ENCODE measurements at regions not wholly inside any gene's neighbourhood (a gene's known extent, or its start where the extent isn't known, plus 50 kb on each side); places are given as distances from the start of the nearest gene placed in this dataset.

DNA sequence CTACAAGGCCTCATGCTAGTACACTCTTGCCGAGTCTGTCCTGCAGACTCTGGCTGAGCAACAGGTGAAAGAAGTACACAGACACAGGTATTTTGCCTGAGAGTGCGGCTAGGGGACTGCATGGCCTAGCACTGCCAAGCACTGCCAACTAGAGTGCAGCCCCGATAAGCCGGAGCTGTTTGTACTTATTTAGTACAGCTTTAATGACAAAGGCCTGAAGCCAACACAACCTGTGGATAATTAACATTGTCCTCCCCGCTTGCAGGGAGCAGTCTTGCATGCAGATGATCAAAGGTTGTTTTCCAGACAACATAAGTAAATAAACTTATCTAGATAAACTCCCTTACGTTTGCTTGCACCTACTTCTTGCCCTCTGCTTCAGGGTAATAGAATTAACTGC, 63.7 kb upstream of the MMADHC start:
- TF ChIP-seq, protein P1, sequence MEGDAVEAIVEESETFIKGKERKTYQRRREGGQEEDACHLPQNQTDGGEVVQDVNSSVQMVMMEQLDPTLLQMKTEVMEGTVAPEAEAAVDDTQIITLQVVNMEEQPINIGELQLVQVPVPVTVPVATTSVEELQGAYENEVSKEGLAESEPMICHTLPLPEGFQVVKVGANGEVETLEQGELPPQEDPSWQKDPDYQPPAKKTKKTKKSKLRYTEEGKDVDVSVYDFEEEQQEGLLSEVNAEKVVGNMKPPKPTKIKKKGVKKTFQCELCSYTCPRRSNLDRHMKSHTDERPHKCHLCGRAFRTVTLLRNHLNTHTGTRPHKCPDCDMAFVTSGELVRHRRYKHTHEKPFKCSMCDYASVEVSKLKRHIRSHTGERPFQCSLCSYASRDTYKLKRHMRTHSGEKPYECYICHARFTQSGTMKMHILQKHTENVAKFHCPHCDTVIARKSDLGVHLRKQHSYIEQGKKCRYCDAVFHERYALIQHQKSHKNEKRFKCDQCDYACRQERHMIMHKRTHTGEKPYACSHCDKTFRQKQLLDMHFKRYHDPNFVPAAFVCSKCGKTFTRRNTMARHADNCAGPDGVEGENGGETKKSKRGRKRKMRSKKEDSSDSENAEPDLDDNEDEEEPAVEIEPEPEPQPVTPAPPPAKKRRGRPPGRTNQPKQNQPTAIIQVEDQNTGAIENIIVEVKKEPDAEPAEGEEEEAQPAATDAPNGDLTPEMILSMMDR (conservative IDR thresholded peaks at IDR 0.05; ENCODE audit: low read length), result no peak
- TF ChIP-seq EZH2phosphoT487 (IDR thresholded peaks at IDR 0.05; ENCODE audit: borderline replicate concordance), result no peak
- no peaks in the 10 kb centered on the region for H3K4me1 ChIP-seq (ENCODE audit: insufficient read depth, low read length, poor library complexity, severe bottlenecking)
- H3K4me3 ChIP-seq (ENCODE audit: low read length, poor library complexity, severe bottlenecking), result no peak overlapping the region

DNA sequence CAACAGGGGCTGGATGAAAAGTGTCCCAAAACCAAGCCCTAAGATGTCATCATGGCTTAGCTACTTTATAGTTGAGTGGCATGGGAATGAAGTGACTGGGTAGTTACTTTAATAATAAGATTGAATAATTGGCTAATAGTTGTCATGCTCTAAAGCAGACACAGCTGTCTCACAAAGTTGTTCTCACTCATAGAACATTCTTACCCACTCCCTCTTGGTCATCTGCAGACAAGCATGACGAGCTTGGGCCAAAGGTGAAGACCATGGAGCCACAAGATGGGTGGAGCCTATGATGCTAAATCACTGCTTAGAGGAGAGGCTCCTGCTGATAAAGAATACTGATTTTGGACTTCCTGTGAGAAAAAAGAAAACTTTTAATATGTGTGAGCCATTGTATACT, 62.4 kb upstream of the MMADHC start:
- no peak overlapping the region for H3K4me2 ChIP-seq (ENCODE audit: low read depth, low read length, poor library complexity, severe bottlenecking)
- H3K9me2 ChIP-seq (replicated peaks; ENCODE audit: low read depth, low read length), result no peaks in the 10 kb centered on the region
- H3K9me3 ChIP-seq (ENCODE audit: insufficient read depth, low read depth, low read length), result no peaks in the 10 kb centered on the region
- no peaks in the 10 kb centered on the region for H4K20me1 ChIP-seq (ENCODE audit: insufficient read depth, low read length, poor library complexity, severe bottlenecking)
- H3K4me3 ChIP-seq (ENCODE audit: low read length, poor library complexity, severe bottlenecking), result no peak overlapping the region
- no peaks in the 10 kb centered on the region for H3K36me3 ChIP-seq (ENCODE audit: insufficient read depth, low read length)
- TF ChIP-seq, protein P1 (conservative IDR thresholded peaks at IDR 0.05; ENCODE audit: low read length), result no peak
- TF ChIP-seq EZH2phosphoT487 (IDR thresholded peaks at IDR 0.05; ENCODE audit: borderline replicate concordance), result no peak
- no peak overlapping the region for H3K9ac ChIP-seq (ENCODE audit: low read depth, low read length, poor library complexity, severe bottlenecking)
- no peaks in the 10 kb centered on the region for H3K4me1 ChIP-seq (ENCODE audit: insufficient read depth, low read length, poor library complexity, severe bottlenecking)
- no peaks in the 10 kb centered on the region for H3K27me3 ChIP-seq (ENCODE audit: insufficient read depth, low read length, poor library complexity, severe bottlenecking)
- no peaks in the 10 kb centered on the region for H3F3A ChIP-seq (ENCODE audit: low read depth)
- H2AFZ ChIP-seq (ENCODE audit: low read length), result no peak overlapping the region
- no peaks in the 10 kb centered on the region for H3K79me2 ChIP-seq (ENCODE audit: insufficient read depth, low read length)

More for the DNA sequence above, 63.7 kb upstream of the MMADHC start:
- Histone ChIP-seq H3K9me3 (ENCODE audit: insufficient read depth, low read depth, low read length) (no peaks in the 10 kb centered on the region), H3K36me3 (ENCODE audit: insufficient read depth, low read length) (no peaks in the 10 kb centered on the region), H3K27me3 (ENCODE audit: insufficient read depth, low read length, poor library complexity, severe bottlenecking) (no peaks in the 10 kb centered on the region), H2AFZ (ENCODE audit: low read length) (no peak overlapping the region), H3K9ac (ENCODE audit: low read depth, low read length, poor library complexity, severe bottlenecking) (no peak overlapping the region), H3K9me2 (replicated peaks; ENCODE audit: low read depth, low read length) (no peaks in the 10 kb centered on the region), H4K20me1 (ENCODE audit: insufficient read depth, low read length, poor library complexity, severe bottlenecking) (no peaks in the 10 kb centered on the region), H3K79me2 (ENCODE audit: insufficient read depth, low read length) (no peaks in the 10 kb centered on the region), H3K4me2 (ENCODE audit: low read depth, low read length, poor library complexity, severe bottlenecking) (no peak overlapping the region), H3F3A (ENCODE audit: low read depth) (no peaks in the 10 kb centered on the region)

- Histone ChIP-seq H3K79me2 (ENCODE audit: insufficient read depth, low read length) (no peaks in the 10 kb centered on the region), H3K4me2 (ENCODE audit: low read depth, low read length, poor library complexity, severe bottlenecking) (no peak overlapping the region), H3K9ac (ENCODE audit: low read depth, low read length, poor library complexity, severe bottlenecking) (no peak overlapping the region), H3F3A (ENCODE audit: low read depth) (no peaks in the 10 kb centered on the region), H2AFZ (ENCODE audit: low read length) (no peak overlapping the region), H3K4me3 (ENCODE audit: low read length, poor library complexity, severe bottlenecking) (no peak overlapping the region), H3K9me2 (replicated peaks; ENCODE audit: low read depth, low read length) (no peaks in the 10 kb centered on the region), H3K27me3 (ENCODE audit: insufficient read depth, low read length, poor library complexity, severe bottlenecking) (no peaks in the 10 kb centered on the region), H3K36me3 (ENCODE audit: insufficient read depth, low read length) (no peaks in the 10 kb centered on the region), H4K20me1 (ENCODE audit: insufficient read depth, low read length, poor library complexity, severe bottlenecking) (no peaks in the 10 kb centered on the region), H3K4me1 (ENCODE audit: insufficient read depth, low read length, poor library complexity, severe bottlenecking) (no peaks in the 10 kb centered on the region), H3K9me3 (ENCODE audit: insufficient read depth, low read depth, low read length) (no peaks in the 10 kb centered on the region)
- TF ChIP-seq, protein P1 (conservative IDR thresholded peaks at IDR 0.05; ENCODE audit: low read length), result no peak
- TF ChIP-seq EZH2phosphoT487 (IDR thresholded peaks at IDR 0.05; ENCODE audit: borderline replicate concordance), result no peak
These were observed 60.9 kb upstream of the MMADHC start for GRCh38 chr2:149648282-149649030.

Data from Loucy (cell line).